Activated CD4-positive, CD25-positive, alpha-beta regulatory T cell treated with anti-CD3 and anti-CD28 coated beads, Interleukin-2, amount 50 U/mL, for 72 hours (primary cell): ENCODE measurements at regions not wholly inside any gene's neighbourhood (a gene's known extent, or its start where the extent isn't known, plus 50 kb on each side); places are given as distances from the start of the nearest gene placed in this dataset.

Experiments
- DNase-seq: peaks from one replicate; pipeline ENCODE4 v3.0.0; 2021

DNA sequence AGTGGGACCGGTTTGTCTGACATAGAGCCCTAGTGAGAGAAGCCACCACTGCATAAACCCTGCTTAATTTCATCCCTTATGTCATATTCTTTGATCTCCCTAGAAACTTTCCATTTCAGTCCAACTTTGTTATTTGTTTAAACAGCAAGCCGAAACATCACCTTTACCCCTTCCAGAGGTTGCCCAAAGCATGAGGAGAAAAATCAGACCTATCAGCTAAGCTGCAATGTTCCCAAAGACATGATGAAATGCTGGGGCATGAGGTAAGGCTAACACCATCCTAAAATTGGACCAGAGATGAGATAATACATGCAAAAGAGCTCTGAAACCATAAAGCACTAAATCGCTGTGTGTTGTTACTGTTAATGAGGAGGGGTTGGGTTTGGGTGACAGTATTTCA lies 447.9 kb upstream of the ACVR2A start:
- no peak for DNase-seq

DNA sequence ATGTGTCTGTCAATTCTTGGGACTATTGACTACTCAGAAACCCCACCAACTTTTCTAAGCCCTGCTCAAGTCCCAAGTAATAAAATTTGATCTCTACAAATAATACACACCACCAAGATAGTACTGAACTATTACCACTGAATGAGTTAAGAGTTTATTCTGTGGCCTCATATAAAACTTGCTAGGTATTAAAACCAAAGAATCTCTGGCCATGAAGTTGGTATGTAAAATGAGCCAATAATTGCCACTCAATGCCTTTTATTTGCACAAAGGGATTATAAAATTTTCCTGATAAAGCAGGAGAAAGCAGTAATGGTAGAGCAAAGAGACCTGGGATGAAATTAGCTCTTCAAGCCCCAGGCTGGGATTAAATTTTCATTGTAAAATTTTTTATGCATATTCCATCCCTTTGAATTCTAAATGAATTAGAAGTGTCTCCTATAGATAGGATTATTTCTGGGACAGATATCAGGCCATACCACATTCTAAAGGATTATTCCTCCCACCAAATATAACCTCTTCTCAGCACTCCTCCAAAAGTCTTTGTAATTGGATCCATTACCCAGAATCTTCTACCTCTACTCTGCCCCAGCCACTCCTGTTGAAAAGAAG lies 450.5 kb upstream of the ACVR2A start:
- no peak for DNase-seq

DNA sequence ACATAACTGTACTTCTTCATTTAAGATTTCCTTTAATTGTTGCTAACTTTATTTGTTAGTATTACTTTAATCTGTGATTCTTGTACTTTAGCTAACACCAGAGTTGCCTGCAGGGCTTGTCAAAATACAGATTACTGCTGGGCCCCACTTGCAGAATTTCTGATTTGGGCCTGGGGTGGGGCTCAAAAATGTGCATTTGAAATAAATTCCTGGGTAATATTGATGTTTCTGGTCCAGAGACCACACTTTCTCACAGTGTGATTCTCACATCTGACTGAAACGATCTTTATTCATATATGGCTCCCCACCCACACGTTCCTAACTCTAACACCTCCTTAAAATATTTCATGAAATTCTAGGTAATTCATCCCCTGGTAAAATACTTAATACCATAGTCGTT lies 452.6 kb upstream of the ACVR2A start:
- no peak for DNase-seq

DNA sequence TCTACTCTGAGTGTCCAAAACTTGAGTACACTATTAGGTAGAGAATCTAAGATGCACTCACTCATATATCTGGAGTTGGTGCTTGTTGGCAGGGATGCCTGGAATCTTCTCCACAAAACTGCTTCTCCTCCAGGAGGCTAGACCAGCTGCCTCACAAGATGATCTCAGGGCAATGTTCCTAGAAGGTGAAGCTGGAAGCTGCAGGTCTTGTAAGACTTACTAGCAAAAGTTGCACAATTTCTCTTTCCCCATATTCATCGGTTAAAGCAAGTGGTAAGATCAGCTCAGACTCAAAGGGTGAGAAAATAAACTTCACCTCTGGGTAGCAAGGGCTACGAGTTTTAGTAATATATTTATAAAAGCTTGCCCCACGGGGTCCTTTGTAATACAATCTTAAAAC lies 454.4 kb upstream of the ACVR2A start:
- DNase-seq, result no peak

DNA sequence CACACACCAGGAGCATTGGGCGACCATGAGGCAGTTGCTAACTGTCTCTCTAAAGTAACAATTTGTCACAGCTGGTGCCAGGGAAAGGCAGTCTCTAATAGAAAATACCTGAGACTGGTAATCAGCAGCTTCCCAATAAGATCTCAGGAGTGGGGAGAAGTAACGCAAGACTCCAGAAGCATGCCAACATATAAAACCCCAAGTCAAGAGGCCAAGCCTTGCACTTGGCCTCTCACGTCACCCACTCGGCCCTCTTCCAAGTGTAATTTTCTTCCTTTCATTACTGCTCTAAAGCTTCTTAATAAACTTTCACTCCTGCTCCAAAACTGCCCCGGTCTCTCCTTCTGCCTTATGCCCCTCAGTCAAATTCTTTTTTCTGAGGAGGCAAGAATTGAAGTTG lies 455.6 kb upstream of the ACVR2A start:
- no peak for DNase-seq

DNA sequence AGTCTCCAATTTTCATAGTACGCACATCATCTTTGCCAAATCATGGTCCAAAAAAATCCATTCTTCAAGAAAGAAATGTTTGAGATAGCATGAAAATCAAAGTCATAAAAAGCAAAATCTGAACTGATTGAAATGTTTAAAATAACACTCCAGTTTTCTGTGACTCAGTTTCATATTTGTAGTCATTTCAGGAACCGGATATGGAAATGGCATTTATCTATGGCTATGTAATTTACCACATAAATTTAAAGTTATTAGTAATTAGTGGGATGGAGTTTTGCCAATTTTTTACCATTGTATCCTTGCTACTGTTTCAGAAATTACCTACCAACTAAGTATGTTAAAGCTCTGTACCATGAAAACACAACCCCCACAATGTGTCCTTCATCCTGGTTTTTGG lies 456.6 kb upstream of the ACVR2A start:
- DNase-seq, result no peak

DNA sequence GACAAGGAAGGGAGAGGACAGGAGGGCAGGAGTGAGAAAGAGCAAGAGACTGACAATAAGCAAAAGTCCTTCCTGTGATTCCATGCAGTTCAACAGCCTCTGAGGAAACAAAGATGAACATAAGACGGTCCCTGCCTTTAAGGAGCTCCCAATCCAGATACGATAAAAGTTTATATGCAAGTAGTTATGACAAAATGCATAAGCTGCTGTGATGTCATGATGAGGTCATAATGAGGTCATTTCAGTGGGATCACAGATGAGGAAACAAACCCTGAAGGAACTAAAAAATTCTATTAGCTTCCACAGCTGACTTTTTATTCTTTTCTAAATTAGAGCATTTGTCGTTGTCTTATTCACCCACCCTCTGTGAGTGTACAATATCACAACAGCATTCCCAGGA lies 458.5 kb upstream of the ACVR2A start:
- DNase-seq, result no peak

DNA sequence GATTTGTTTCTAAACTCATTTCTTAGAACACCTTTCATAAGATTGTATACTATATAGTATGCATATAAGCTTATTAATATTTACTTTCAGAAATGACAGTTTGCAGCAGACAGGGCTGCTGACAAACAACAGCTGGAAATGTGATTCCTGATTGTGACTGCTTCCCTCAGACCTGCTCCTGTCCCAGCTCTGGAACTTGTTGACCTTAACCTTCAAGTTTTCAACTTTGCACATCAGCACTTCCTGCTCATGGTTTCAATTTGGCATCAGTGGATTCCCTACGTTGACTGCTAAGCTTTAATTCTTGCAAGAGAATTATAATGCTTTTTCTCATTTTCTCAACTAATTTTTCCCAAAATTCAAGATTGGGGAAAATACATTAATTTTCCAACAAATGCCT lies 459.2 kb upstream of the ACVR2A start:
- no peak for DNase-seq

DNA sequence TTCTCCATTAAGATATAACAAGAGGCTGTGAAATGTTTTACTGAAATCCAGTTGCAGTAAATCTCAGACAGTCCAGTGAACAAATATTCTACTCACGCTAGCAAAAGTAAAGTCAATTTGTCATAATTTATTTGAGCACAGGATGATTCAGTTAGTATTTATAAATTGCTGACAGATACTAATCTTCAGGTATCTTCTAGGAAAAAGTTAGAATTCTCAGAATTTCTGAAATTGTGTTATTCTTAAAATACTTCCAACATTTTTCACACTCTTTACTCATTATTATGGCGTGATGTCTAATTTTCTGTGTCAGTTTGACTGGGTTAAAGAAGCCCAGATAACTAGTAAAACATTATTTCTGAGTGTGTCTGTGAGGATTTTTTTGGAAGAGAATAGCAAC lies 460.2 kb upstream of the ACVR2A start:
- no peak for DNase-seq

DNA sequence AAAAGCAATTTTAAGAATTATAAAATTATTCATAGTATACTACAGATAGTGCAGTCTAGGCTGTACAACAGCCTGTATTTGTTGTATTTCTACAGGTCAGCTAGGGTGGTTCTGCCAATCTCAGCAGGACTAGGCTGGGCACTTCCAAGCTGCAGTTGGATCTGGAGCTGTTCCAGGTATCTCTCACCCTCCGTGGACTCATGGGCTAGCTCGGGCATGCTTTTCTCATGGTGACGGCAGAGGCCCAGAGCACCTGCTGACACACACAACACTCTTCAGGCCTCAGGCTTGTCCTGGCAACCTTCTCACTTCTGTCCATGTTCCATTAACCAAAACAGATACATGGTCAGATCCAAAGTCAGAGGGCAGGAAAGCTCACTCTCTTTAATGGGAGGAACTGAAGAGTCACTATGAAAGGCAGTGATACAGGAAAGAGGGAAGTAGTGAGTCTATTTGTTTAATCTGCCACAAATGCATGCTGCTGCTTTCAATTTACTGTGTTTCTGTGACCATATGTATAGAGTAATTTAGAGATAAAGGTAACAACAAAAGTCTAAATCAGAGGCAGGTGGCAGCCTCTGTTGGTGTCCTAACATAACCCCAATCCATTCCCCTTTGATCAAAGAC lies 462.4 kb upstream of the ACVR2A start:
- DNase-seq, result no peak

DNA sequence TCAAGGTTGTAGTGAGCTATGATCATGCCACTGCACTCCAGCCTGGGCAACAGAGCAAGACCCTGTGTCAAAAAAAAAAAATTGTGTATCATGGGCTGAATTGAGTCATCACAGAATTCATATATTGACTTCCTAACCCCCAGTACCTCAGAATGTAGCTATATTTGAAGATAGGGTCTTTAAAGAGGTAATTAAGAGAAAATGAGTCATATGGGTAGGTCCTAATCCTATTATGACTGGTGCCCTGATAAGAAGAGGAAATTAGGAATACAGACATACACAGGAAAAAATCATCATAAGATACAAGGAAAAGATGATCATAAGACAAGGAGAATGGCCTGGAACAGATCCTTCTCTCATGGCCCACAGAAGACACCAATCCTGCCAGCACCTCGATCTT lies 466.4 kb upstream of the ACVR2A start:
- no peak for DNase-seq

DNA sequence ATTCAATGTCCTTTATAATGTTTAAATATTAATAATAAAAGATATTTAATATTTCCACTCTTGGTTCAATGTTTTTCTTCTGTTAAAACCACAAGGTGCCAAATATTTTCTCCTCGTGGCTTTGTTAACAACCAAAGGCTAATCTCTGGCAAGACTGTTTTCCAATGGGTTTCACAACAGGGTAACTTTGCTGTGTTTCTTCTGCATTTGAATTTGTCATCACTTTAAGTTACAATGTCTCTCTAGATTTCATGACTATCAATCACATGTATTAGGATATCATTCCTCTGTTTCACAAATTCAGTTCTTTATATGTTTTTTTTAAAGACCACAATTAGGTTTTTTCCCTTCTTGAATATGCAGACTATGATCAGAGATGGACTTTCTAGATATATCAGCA lies 469.8 kb upstream of the ACVR2A start:
- DNase-seq, result no peak

DNA sequence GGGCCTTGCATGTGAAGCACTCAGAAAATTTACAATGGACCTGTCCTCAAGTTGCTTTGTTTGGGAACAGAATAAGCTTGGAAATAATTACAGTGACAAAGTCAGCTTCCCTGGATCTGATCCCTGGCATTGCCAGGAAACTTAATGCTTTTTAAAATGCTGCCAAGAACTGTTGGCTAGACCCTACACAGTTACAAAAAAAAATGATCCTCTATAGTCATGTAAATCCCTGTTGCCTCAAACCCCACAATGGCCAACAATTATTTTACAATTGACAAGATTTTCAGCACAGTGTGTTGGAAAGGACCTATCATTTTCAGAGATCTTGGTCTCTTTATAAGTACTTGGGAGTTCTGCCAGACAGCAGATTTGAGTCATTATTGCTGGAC lies 470.4 kb upstream of the ACVR2A start:
- no peak for DNase-seq

DNA sequence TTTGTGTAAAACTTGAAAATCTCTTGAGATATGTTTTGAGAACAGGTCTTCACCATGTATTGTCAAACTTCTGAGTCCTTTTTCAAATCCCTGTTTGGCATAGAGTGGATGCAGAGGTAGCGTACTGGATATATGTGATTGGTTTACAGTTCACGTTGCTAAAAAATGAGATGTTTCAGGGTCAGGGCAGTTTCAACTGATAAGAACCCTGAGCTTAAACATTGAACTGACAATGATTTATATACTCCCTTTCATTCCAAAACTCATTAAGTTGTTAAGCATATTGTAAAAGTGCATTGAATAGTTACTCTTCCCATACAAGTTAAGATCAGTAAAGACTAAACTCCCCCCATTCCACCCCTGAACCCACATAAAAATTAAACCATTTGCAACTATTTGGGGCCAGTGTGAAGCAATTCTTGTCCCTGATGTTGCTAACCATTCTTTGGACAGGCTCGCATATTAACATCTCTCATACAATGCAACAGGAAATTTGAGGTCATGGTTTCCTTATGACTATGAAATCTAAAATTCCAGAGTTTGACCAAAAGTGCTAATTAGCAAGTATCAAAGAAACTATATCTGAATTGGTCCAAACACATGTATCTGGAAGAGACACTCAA lies 470.9 kb upstream of the ACVR2A start:
- no peak for DNase-seq

DNA sequence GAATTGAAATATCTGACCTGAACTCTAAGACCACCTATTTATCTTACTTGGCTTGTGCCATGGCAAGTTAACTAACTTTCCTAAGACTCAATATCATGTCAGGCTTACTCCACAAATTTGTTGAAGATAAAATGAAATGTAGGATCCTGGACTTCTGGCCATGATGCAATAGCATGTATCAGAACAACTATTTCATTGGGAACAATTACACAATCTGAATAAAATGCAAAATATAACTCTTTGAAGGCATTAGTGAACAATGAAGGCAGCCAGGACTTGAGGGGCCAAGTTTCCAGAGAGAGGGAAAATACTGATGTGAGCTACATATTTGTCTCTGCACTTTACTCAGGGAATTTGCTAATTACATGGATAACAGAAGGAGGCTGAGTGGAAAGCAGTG lies 476.5 kb upstream of the ACVR2A start:
- no peak for DNase-seq

DNA sequence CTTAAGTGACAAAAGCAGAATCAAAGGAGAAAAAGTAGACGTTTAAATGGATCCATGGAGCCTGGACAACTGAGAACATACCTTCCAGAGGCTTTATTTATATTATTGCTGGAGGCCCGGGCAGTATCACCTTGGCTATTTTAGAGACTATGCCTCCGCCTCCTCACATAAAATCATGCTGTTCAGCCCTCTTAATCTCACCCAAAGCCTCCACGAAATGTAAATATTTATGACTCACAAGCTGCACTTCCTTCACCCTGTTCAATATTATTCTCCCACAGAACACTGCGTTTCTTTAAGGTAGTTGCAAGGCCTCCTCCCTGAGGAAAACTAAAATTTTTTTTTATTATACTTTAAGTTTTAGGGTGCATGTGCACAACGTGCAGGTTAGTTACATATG lies 478.6 kb upstream of the ACVR2A start:
- DNase-seq, result no peak

DNA sequence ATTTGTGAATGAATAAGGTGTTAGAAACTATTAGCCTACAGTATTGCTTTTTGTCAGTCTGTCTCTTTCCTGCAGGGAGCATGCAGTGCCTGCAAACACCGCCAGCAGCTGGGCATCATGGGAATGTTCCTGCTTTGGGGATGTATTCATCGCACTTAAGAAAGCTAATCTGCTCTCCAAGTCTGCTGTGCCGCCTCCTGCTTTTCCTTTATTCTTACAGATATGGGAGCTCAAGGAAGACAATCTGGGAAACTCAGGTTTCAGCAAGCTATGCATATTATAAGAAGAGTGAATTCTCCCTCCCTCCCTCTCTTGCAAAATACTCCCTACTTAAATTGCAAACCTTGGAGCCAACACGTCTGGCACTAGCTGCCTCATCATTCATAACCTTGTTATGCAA lies 479.2 kb upstream of the ACVR2A start:
- no peak for DNase-seq

DNA sequence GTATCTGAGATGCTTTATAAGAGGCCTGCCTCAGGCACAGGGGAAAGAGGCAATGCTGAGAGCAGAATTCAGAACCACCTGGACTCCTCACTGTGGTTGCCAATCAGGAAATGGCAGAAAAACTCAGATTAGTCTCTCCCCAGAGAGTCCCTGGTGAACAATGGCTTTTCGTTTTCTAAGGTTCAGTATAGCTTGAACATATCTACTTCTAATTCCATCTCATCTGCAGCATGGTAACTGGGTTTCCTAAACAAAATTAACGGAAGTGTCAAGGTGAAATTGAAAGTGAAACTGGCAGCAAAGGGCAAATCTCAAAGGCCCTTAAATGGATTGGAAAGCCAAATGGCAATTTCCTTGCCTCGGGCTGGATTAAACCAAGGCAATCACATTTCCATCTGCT lies 480.2 kb upstream of the ACVR2A start:
- no peak for DNase-seq

DNA sequence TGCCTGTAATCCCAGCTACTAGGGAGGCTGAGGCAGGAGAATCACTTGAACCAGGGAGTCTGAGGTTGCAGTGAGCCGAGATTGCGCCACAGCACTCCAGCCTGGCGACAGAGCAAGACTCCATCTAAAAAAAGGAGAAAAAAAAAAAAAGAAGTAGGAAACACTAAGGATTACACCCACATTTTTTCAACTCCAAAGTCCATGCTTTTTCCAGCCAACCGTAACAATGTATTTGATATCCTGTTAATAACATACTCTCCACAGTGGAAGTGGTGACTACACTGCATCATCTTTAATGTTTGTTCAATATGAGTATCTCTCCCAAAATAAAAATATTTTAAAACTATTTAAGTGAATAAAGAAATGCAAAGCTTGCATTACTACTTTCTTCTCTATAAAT lies 481.6 kb upstream of the ACVR2A start:
- no peak for DNase-seq

DNA sequence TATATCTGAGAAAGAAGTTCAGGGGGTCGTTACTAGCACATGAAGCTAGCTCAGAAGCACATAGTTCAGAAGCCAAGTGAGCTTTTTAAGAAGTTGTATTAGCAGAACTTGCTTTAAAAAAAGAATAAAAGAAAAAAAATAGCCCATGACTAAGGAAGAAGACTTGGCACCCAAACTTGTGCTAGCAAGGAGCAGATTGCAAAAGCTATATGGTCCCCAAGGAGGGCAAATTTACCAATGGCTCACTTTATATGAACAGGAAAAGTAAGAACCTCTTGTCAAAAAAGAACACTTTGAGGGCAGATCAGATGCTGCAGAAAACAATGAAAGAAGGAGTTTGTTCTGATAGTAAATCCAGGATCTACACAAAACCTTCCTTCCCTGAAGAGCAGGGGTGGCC lies 486.5 kb upstream of the ACVR2A start:
- DNase-seq, result no peak

DNA sequence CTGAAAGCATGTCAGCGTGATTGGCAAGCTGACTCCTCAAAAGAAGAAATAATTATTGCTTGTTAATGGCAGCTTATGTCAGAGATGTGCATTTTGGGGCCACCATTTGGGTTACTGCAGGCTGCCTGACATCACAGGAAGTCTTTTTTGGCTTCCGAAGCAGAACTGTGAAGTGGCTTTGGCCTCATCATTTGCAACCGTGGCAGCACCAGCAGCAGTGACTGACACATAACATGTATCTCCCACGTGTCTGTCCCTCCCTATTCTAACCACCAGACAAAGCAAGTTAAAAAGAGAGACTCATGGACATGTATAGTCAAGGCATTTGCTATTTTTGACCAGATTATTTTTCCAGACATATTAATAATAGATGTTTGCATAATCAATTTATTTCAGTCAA lies 488.7 kb upstream of the ACVR2A start:
- no peak for DNase-seq

DNA sequence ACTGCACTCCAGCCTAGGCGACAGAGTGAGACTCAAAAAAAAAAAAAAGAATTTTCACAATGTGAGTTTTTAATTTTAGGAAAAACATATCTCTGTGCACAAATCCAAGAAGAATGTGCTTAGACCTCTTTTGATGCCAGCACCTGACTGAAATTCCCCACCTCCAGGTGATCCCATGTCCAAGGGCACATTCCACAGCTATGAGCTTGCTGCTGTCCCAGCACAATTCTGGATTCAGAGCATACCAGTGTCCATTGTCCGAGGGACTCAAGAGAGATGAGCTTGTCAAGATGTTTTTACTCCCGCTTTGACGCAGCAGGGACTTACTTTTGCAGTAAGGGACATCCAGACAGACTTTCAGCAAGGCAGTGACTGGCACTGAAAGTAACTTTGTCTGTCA lies 489.1 kb upstream of the ACVR2A start:
- DNase-seq, result no peak

DNA sequence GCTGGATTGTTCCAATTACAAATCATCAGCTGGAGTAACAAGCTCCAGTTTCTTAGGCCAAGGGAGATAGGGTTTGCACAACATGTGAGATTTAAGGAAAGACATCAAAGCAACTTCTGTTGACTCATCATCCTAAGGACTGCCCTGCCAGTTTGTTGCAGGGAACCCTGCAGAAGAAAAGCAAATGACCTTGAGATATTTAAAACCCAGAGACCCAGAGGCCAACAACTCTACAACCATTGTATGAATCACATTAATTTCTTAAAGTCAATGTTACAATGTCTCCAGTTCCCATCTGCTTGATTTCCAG lies 491.8 kb upstream of the ACVR2A start:
- no peak for DNase-seq

DNA sequence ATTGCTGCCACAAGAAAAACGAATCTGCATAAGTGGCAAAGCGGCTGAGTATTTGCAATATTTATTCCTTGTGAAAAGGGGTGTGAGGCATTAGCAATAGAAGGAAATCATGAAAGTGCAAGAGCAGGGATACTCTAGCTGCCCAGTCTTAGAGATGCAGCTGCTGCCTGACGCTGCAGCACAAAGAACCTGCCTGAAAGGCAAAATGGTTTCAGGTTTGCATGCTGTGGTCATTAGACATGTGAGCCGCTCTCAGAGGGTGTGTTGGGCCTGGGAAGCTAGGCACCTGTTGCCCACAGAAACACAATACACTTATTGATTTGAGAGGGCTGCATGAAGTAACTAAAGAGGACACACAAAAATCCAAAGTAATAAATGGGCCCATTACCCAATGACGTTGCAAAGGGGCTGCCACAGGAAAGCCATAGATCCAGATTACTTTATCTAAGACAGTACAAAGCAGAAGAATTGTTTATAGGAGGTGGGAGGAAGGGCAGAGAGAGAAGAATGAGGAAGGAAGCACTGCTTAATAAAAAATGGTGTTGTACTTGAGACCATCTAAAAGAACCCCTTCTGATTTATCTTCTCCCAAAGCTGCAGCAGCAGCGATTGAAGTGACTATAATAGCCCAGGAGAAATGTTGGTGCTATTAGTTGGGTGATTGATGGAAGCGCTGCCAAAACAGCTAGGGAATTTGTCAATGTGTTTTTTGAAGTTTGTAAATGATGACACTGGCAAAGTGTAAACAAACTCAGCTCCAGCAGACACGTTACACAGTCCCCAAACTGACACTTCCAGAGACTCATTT lies 492.4 kb upstream of the ACVR2A start:
- no peak for DNase-seq
